ENCODE measurements at regions not wholly inside any gene's neighbourhood (a gene's known extent, or its start where the extent isn't known, plus 50 kb on each side); places are given as distances from the start of the nearest gene placed in this dataset.

GRCh38 chr10:131438665-131439064 lies 127.1 kb upstream of the TCERG1L start:
- BruUV-seq (replicated peaks), result no TSS peak
- Histone ChIP-seq H3K4me2 (ENCODE audit: low read depth, low read length) (no peak overlapping the region), H3K36me3 (replicated peaks in 1 of 2; ENCODE audit: control insufficient read depth in 1 of 2, insufficient read depth in 2 of 2, low read length in 2 of 2) (no peaks in the 10 kb centered on the region), H3K9ac (ENCODE audit: insufficient read depth, low read depth, low read length) (no peak overlapping the region), H3K79me2 (ENCODE audit: insufficient read depth, low read length) (no peaks in the 10 kb centered on the region), H3K27me3 (ENCODE audit: control insufficient read depth in 1 of 2, insufficient read depth in 2 of 2, low read length in 2 of 2) (peaks cover 6 to 74% of the 10 kb centered on the region in 2 experiments), H3K4me1 (ENCODE audit: insufficient read depth, low read length) (no peaks in the 10 kb centered on the region), H3K27ac (ENCODE audit: extremely low read length, insufficient read depth, low read length) (no peak overlapping the region), H3K9me3 (ENCODE audit: low read length) (no peaks in the 10 kb centered on the region), H3K4me3 (replicated peaks in 1 of 3; ENCODE audit: insufficient read depth in 1 of 3, low read depth in 2 of 3, low read length in 3 of 3) (no peak overlapping the region), H2AFZ (ENCODE audit: low read length) (no peak overlapping the region), H4K20me1 (ENCODE audit: insufficient read depth, low read length) (no peaks in the 10 kb centered on the region)
- 3% methylated on average over 4 of the region's 4 CpGs for WGBS (ENCODE audit: low lambda C conversion rate)
- ChIA-PET POLR2A (no interaction called here), CTCF (ENCODE audit: low intra/inter-chr PET ratio, low total read pairs) (no interaction called here)
- ATAC-seq (no peak), FAIRE-seq (no peak), DNase-seq (ENCODE audit: low spot score) (no peak)
- intact Hi-C loops (cut with micrococcal nuclease; ENCODE audit: unreplicated experiment) (no loop called here), in situ Hi-C loops (cut with HindIII; ENCODE audit: extremely low pct_ligation_motif_present, low pct_unique_long_range_greater_than_20kb) (no loop called here)
- TF ChIP-seq SIN3B (IDR thresholded peaks at IDR 0.05; ENCODE audit: low read length) (no peak), FOXJ3 (CRISPR knock-in tag; IDR thresholded peaks at IDR 0.05; ENCODE audit: borderline replicate concordance) (no peak), ZNF414 (CRISPR knock-in tag; IDR thresholded peaks at IDR 0.05) (no peak), HDAC2 (CRISPR knock-in tag; IDR thresholded peaks at IDR 0.05) (no peak), LRRFIP1 (CRISPR knock-in tag; conservative IDR thresholded peaks at IDR 0.05) (no peak), YEATS2 (CRISPR knock-in tag; IDR thresholded peaks at IDR 0.05; ENCODE audit: borderline replicate concordance) (no peak), ZNF350 (CRISPR knock-in tag; IDR thresholded peaks at IDR 0.05; ENCODE audit: borderline replicate concordance, low read depth) (no peak), ZNF232 (CRISPR knock-in tag; IDR thresholded peaks at IDR 0.05; ENCODE audit: borderline replicate concordance) (no peak), ZNF468 (CRISPR knock-in tag; IDR thresholded peaks at IDR 0.05) (no peak), HNRNPLL (IDR thresholded peaks at IDR 0.05; ENCODE audit: low read depth, low read length, poor library complexity, severe bottlenecking) (no peak), ZNF781 (CRISPR knock-in tag; IDR thresholded peaks at IDR 0.05; ENCODE audit: borderline replicate concordance, not compliant biosample characterization) (no peak), ZNF577 (CRISPR knock-in tag; IDR thresholded peaks at IDR 0.05; ENCODE audit: borderline replicate concordance, low read depth) (no peak), RFXANK (CRISPR knock-in tag; IDR thresholded peaks at IDR 0.05) (no peak), SATB2 (CRISPR knock-in tag; IDR thresholded peaks at IDR 0.05) (no peak), BRCA1 (CRISPR knock-in tag; IDR thresholded peaks at IDR 0.05) (no peak)
